SJCRH30 (cell line): ENCODE measurements at regions not wholly inside any gene's neighbourhood (a gene's known extent, or its start where the extent isn't known, plus 50 kb on each side); places are given as distances from the start of the nearest gene placed in this dataset.
A peak's percentile ranks its signal among the peaks of the same experiment; 100 is the strongest.
"Not testable (repeated sequence)": the region's sequence is repeated elsewhere in the genome, so short reads cannot be mapped to it uniquely, and the experiment has no call there.

ENCODE experiments used
- DNase-seq, 2 experiments: peaks; one replicate each; pipeline ENCODE4 v3.0.0-alpha.2; 2015 to 2020
- H3K27ac ChIP-seq: fragments of 250-450 bp; sonication (Bioruptor Pico); 2 replicates; pipeline ENCODE4 v1.5.1; 2020; ENCODE audit warnings: mild to moderate bottlenecking, moderate library complexity
- H3K27me3 ChIP-seq: fragments of 250-450 bp; sonication (Bioruptor Pico); 2 replicates; pipeline ENCODE4 v1.5.1; 2020; ENCODE audit warnings: mild to moderate bottlenecking, moderate library complexity
- H3K36me3 ChIP-seq: fragments of 250-450 bp; sonication (Bioruptor Pico); 2 replicates; pipeline ENCODE4 v1.5.1; 2020; ENCODE audit warnings: mild to moderate bottlenecking, moderate library complexity
- H3K4me1 ChIP-seq: fragments of 250-450 bp; sonication (Bioruptor Pico); 2 replicates; pipeline ENCODE4 v1.5.1; 2020; ENCODE audit warnings: mild to moderate bottlenecking, moderate library complexity
- H3K4me3 ChIP-seq: fragments of 250-450 bp; sonication (Bioruptor Pico); 2 replicates; pipeline ENCODE4 v1.5.1; 2020; ENCODE audit warnings: mild to moderate bottlenecking, moderate library complexity
- H3K9me3 ChIP-seq: fragments of 250-450 bp; sonication (Bioruptor Pico); replicated peaks from 2 replicates; pipeline ENCODE4 v1.5.1; 2020; ENCODE audit warnings: mild to moderate bottlenecking, moderate library complexity

DNA sequence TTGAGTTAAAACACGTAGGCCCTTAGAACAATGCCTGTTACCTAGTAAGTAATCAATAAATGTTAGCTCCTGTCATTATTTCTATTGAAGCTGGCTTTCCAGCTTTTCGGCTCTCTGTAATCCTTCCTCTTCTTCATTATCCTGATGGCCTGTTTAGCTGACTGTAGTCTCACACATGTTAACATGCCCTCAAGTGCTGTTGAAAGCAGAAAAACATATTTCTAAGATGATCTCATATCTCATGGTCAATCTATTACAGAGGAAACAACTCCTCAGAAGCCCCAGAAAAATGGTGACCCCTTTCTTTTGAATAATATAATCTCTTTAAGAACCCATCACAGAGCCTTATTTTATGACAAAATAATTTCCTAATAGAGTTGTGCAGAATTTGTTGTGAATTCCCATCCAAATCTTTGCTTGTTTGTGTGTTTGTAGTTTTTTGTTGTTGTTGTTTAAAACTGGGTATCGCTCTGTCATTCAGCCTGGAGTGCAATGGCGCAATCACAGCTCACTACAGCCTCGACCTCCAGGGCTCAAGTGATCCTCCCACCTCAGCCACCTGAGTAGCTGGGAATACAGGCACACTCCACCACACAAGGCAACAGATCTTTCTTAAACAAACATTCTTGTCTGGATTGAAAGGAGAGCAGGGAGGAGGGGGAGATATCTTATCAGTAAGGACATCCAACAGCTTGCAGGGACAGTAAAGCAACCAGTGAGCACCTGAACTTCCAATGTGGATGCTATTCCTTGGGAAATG is 242.5 kb upstream of the CAND1 start:
- H3K9me3 ChIP-seq: no peaks in the 10 kb centered on the region
- no peaks in the 10 kb centered on the region for H3K27me3 ChIP-seq
- H3K4me1 ChIP-seq: peaks cover 12% of the 10 kb centered on the region
- DNase-seq: peak in 1 of 2 experiments; percentile 26
- H3K4me3 ChIP-seq: no peak overlapping the region
- no peaks in the 10 kb centered on the region for H3K36me3 ChIP-seq
- peak overlapping the region; percentile 43 for H3K27ac ChIP-seq

DNA sequence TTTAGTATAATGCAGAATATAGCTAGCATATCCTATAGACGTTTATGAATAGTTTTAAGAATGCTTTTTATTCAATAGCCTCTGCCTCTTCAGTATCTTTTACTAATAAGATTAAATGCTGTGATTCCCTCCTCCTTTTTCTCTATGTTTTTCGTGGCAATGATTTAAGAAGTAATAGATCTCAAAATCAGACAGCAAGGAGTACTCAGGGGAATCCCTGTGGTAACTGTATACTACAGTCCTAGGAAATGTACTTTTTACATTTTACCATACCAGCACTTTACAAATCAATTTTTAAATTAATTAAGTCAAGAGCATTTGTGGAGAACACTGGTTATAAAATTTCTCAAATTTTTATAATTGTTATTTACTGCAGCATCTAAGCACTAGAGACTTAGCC is 240.6 kb upstream of the CAND1 start:
- H3K9me3 ChIP-seq: no peaks in the 10 kb centered on the region
- H3K4me1 ChIP-seq: peaks cover 12% of the 10 kb centered on the region
- no peak overlapping the region for H3K27ac ChIP-seq
- H3K27me3 ChIP-seq: no peaks in the 10 kb centered on the region
- H3K36me3 ChIP-seq: no peaks in the 10 kb centered on the region
- H3K4me3 ChIP-seq: no peak overlapping the region
- DNase-seq: no peak

DNA sequence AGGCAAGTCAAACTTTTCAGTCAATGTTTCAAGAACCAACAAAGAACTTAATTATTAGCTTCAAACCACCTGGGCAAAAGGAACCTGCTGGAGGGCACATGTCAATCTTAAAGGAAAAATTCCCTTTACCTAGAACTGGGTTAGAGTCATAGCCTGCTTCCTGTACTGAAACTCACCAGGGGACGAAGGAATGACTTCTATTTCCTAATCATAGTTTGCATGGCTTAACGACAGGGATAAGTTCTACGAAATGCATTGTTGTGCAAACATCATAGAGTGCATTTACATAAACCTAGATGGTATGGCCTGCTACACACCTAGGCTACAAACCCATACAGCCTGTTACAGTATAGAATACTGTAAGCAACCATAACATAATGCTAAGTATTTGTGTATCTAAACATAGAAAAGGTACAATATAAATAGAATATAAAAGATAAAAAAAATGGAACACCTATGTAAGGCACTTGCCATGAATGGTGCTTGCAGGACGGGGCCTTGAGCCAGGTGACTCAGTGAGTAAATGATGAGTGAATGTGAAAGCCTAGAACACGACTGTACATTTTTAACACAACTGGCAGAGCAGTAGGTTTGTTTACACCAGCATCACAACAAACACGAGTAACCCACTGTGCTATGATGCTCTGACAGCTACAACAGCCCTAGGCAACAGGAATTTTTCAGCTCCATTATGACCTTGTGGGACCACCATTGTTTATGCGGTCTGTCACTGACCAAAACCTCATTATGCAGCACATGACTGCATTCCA is 234.9 kb upstream of the CAND1 start:
- Histone ChIP-seq H3K36me3 (no peaks in the 10 kb centered on the region), H3K9me3 (no peaks in the 10 kb centered on the region), H3K4me1 (no peaks in the 10 kb centered on the region), H3K27me3 (no peaks in the 10 kb centered on the region), H3K27ac (no peak overlapping the region), H3K4me3 (no peak overlapping the region)
- no peak for DNase-seq

DNA sequence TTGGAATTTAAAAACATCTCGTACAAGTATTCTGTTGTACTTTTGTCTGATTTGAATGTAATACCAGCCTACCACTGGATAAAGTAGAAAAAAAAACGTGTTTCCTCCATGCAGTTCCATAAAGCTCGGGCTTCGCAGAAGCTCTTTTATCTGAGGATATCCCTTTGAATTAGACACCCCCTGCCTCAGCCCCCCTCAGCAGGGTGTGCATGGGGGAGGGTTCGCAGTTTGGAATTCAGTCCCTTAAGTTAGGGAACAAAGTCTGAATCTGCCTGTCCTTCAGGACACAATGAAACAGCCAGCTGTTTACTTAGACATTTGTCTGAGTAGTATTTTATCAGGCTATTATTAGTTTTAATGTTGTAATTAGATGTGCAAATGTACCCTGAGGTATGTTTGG is 234.0 kb upstream of the CAND1 start:
- H3K27ac ChIP-seq: no peak overlapping the region
- no peak overlapping the region for H3K4me3 ChIP-seq
- no peaks in the 10 kb centered on the region for H3K9me3 ChIP-seq
- no peaks in the 10 kb centered on the region for H3K4me1 ChIP-seq
- H3K36me3 ChIP-seq: no peaks in the 10 kb centered on the region
- no peak for DNase-seq
- no peaks in the 10 kb centered on the region for H3K27me3 ChIP-seq

DNA sequence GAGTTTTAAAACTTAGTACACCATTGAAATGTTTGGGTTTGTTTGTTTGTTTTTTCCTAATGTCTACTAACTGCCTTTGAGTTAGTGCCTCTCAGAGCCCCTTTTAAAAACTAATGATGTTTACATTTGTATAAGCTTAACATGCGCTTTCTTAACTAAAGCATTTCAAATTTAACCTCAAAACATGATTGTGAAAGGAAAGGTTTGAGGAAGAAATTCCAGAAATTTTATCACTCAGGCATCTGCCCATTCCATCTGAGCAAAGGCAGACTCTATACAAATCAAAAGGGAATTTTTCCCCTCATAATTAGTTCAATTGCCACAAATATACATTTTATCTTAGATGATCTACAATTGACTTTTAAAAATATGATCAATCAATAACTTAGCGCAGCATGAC is 230.7 kb upstream of the CAND1 start:
- Histone ChIP-seq H3K4me3 (no peak overlapping the region), H3K4me1 (peaks cover 7% of the 10 kb centered on the region; the same call in 1 of the 2 replicates), H3K36me3 (no peaks in the 10 kb centered on the region), H3K9me3 (no peaks in the 10 kb centered on the region), H3K27ac (no peak overlapping the region), H3K27me3 (no peaks in the 10 kb centered on the region)
- no peak for DNase-seq

DNA sequence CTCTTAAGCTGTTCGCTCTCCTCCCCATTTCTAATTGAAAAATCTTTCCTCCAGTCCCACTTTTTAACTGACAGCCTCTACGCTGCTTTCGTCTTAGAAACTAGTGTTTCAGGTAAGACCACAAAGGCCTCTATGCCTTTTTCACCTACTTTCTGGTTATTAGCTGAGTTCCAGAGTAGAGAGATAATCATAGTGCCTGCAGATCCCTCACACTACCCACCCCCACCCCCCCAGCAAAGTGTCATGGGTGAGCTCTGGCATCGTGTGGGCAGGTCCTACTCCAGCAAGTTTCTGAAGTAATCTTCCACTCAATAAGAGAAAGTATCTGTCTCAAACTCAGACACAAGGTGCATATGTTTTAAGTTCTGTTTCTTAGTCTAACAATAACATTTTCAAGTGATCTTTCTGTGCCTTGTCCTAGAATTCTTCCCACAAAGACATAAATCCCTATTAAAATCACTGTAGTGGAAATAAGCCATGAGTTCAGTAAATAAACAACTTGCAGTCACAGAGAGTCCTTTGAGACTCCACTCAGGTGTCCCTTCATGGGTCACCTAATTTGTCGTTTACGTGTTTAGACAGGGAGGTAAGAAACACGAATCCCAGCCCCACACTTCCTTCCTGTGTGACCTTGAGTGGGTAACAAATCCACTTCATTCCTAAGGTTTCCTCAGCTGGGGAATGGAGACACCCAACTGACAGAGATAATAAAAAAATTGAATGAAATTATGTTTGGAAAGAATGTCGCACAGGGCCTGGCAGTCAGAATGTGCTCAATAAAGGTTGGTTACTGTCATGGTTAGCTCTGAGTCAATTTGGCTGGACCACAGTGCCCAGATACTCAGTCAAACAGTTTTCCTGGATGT is 228.9 kb upstream of the CAND1 start:
- Histone ChIP-seq H3K27me3 (no peaks in the 10 kb centered on the region), H3K27ac (no peak overlapping the region), H3K9me3 (no peaks in the 10 kb centered on the region), H3K4me3 (no peak overlapping the region), H3K36me3 (no peaks in the 10 kb centered on the region), H3K4me1 (peaks cover 7% of the 10 kb centered on the region; the same call in 1 of the 2 replicates)
- no peak for DNase-seq

DNA sequence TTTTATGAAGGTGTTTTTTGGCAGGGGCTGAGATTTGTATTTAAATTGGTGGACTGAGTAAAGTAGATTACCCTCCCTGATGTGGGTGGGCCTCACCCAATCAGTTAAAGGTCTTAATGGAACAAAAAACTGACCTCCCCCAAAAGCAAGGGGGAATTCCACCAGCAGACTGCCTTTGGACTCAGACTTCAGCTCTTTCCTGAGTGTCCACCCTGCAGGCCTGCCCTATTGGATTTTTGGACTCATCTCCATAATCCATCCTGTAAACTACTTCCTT is 228.4 kb upstream of the CAND1 start:
- no peaks in the 10 kb centered on the region for H3K27me3 ChIP-seq
- no peak for DNase-seq
- peaks cover 7% of the 10 kb centered on the region; the same call in 1 of the 2 replicates for H3K4me1 ChIP-seq
- no peaks in the 10 kb centered on the region for H3K9me3 ChIP-seq
- no peak overlapping the region for H3K27ac ChIP-seq
- no peaks in the 10 kb centered on the region for H3K36me3 ChIP-seq
- H3K4me3 ChIP-seq: no peak overlapping the region

DNA sequence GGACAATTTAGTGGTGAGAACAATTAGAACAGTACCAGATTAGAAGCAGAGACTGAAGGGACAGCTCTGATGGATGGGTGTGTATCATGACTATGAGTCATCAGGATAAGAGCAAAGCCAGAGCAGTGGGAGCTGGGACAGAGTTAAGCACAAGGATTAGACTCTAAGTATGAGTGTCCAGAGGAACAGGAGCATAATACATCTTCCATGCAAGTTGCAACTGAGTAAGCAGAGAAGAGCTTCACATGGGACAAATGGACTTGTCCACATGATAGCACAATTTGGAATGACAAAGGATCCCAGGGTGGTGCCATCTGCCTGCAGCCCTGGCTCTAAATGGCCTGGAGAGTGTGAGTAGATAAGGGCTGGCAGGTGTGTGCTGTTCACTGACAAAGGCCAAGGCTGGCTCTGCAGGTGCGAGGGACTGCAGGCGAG is 226.4 kb upstream of the CAND1 start:
- peak in 1 of 2 experiments; percentile 25 for DNase-seq
- H3K4me3 ChIP-seq: no peak overlapping the region
- H3K27ac ChIP-seq: no peak overlapping the region
- no peaks in the 10 kb centered on the region for H3K36me3 ChIP-seq
- no peaks in the 10 kb centered on the region for H3K9me3 ChIP-seq
- peaks cover 7% of the 10 kb centered on the region; the same call in 1 of the 2 replicates for H3K4me1 ChIP-seq
- no peaks in the 10 kb centered on the region for H3K27me3 ChIP-seq

DNA sequence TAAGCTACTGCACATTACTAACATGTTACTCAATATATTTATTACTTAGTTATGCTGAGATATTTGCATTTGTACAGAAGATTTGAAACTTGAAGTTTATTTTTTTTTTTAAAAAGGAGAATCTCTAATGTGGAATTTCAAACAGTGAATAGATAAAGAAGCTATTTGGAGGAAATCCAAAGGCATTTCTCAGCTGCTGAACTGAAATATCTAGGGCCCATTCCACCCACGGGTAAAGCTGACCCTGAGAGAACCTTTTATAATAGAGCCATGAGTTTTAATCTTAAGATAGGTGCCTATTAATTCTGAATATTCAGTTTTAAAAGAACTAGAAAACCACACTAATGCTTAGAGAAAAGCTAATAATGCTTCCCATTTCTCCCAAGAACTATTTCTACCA is 225.4 kb upstream of the CAND1 start:
- DNase-seq: no peak
- Histone ChIP-seq H3K4me3 (no peak overlapping the region), H3K9me3 (no peaks in the 10 kb centered on the region), H3K27me3 (no peaks in the 10 kb centered on the region), H3K4me1 (peaks cover 7% of the 10 kb centered on the region; the same call in 1 of the 2 replicates), H3K27ac (no peak overlapping the region), H3K36me3 (no peaks in the 10 kb centered on the region)

DNA sequence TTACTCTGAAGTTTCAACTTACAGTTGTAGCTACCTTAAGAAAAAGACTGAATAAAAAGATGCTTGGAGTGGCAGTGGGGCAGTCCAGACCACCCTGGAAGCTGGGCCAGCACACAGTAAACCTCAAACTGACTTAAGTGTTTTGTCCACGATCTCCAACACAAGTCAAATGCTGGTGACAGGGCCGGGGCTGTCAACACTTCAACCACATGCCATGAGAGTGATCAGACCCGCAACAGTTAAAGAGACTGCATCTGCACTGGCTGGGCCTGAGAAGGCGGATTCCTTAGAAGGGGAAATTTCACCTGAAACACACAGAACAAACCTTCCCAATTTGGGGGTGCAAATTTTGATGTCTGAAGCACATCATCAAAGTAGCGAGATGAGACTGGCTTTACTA is 223.5 kb upstream of the CAND1 start:
- no peak overlapping the region for H3K4me3 ChIP-seq
- no peaks in the 10 kb centered on the region for H3K9me3 ChIP-seq
- no peak overlapping the region for H3K27ac ChIP-seq
- no peaks in the 10 kb centered on the region for H3K36me3 ChIP-seq
- H3K27me3 ChIP-seq: no peaks in the 10 kb centered on the region
- H3K4me1 ChIP-seq: peaks cover 7% of the 10 kb centered on the region; the same call in 1 of the 2 replicates
- DNase-seq: no peak

DNA sequence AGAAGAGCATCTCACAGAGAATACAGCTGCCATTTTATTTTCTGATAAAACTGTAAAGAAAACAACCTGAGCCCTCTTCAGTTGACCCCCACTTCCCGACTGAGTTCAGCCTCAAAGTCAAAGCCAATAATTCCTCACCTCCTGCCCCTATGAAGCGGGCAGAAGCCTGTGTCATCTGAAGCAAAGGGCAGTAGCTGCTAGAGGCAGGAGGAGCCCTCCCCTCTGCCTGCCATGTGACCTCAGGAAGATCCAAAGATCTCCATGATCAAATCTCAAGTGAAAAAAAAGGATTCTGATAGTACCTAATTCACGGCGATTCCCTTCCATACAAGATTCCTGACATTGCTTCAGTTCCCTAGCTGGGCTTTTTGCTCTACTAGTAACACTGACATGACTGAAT is 223.1 kb upstream of the CAND1 start:
- DNase-seq: no peak
- Histone ChIP-seq H3K4me3 (no peak overlapping the region), H3K36me3 (no peaks in the 10 kb centered on the region), H3K4me1 (peaks cover 7% of the 10 kb centered on the region; the same call in 1 of the 2 replicates), H3K27me3 (no peaks in the 10 kb centered on the region), H3K9me3 (no peaks in the 10 kb centered on the region), H3K27ac (no peak overlapping the region)

DNA sequence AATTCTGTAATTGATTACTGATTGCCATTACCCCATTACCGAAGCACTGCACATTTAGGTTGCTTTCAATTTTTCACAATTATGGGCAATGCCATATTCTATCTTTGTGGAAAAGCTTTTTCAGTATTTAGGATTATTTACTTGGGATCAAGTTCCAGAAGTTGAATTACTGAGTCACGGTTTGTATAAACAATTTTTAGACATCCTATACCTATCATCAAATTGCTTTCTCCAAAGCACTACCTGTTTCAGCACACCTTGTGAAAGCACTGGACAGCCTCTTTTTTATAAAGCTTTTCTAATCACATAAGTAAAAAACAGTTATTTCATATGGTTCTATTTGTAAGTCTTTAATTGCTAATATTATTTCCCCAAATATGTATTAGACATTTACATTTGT is 221.5 kb upstream of the CAND1 start:
- Histone ChIP-seq H3K4me1 (peaks cover 3% of the 10 kb centered on the region; the same call in 1 of the 2 replicates), H3K4me3 (no peak overlapping the region), H3K27ac (no peak overlapping the region), H3K27me3 (no peaks in the 10 kb centered on the region), H3K9me3 (no peaks in the 10 kb centered on the region), H3K36me3 (no peaks in the 10 kb centered on the region)
- no peak for DNase-seq

DNA sequence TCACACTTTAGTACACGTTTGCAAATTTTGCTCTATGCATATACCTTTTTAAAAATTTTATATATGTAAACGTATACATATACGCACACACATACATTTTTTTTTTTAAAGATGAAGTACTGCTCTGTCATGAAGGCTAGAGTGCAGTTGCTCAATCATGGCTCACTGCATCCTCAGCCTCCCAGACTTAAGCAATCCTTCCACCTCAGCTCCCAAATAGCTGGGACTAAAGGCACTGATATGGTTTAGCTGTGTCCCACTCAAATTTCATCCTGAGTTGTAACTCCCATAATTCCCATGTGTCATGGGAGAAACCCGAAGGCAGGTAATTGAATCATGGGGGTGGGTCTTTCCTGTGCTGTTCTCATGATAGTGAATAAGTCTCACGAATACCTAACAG is 220.8 kb upstream of the CAND1 start:
- no peaks in the 10 kb centered on the region for H3K27me3 ChIP-seq
- no peaks in the 10 kb centered on the region; the same call in 1 of the 2 replicates for H3K4me1 ChIP-seq
- H3K4me3 ChIP-seq: no peak overlapping the region
- DNase-seq: no peak
- no peaks in the 10 kb centered on the region for H3K9me3 ChIP-seq
- no peak overlapping the region for H3K27ac ChIP-seq
- H3K36me3 ChIP-seq: no peaks in the 10 kb centered on the region

DNA sequence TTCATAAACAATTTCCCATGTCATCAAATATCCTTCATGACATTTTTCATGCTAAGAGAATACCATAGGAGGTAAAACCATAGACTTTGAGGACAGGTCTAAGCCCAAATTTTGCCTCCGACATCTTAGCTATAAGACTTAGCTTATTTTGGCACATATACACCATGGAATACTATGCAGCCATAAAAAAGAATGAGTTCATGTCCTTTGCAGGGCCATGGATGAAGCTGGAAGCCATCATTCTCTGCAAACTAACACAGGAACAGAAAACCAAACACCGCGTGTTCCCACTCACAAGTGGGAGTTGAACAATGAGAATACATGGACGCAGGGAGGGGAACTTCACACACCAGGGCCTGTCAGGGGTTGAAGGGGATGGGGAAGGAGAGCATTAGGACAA is 220.0 kb upstream of the CAND1 start:
- not testable (repeated sequence) for H3K4me1 ChIP-seq, DNase-seq, H3K27ac ChIP-seq, H3K9me3 ChIP-seq, H3K27me3 ChIP-seq, H3K36me3 ChIP-seq, H3K4me3 ChIP-seq

DNA sequence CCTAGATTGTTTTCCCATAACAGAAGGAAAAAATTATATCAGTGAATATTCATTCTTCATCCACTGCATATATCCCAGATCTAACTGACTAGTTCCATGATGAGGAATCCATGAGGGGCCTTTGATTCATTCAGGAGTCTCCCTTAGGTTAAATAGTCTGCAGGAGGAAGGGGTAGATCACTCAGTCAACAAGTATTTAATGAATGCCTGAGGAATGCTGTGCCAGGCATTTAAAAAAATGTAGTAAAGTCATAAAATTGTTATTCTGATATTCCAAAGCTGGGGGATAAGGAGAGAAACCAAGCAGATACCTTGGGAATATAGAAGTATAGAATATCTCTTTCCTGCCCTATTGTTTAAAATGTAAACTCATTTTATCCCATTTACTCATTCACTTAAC is 216.2 kb upstream of the CAND1 start:
- Histone ChIP-seq H3K4me3 (no peak overlapping the region), H3K36me3 (no peaks in the 10 kb centered on the region), H3K27me3 (no peaks in the 10 kb centered on the region), H3K9me3 (no peaks in the 10 kb centered on the region), H3K4me1 (no peaks in the 10 kb centered on the region), H3K27ac (no peak overlapping the region)
- DNase-seq: no peak
